GM23338 (cell line): ENCODE measurements at regions not wholly inside any gene's neighbourhood (a gene's known extent, or its start where the extent isn't known, plus 50 kb on each side); places are given as distances from the start of the nearest gene placed in this dataset.

Source experiments
- ATAC-seq: fragments of 200-7000 bp; cut with Tn5 transposase; 3 replicates; pipeline ENCODE4 v1.9.1; 2020
- DNase-seq: peaks from one replicate; pipeline ENCODE4 v3.0.0-alpha.2; 2015; ENCODE audit warnings: low spot score
- H2AFZ ChIP-seq: fragments of 200-600 bp; sonication (generic); 2 replicates; pipeline ENCODE4 v1.8.0; 2016; ENCODE audit warnings: antibody characterized with exemption, mild to moderate bottlenecking, moderate library complexity
- H3F3A ChIP-seq: fragments of 200-600 bp; sonication (generic); replicated peaks from 2 replicates; pipeline ENCODE4 v1.8.0; 2017; ENCODE audit warnings: antibody characterized with exemption, mixed run types, low read depth
- H3K27ac ChIP-seq: fragments of 200-600 bp; sonication (generic); 2 replicates; pipeline ENCODE4 v1.6.1; 2016; ENCODE audit warnings: low read depth
- H3K27me3 ChIP-seq: fragments of 200-600 bp; sonication (generic); 2 replicates; pipeline ENCODE4 v1.8.0; 2016; ENCODE audit warnings: mild to moderate bottlenecking, mixed run types, moderate library complexity; ENCODE audit not compliant: insufficient read depth
- H3K36me3 ChIP-seq: fragments of 200-600 bp; sonication (generic); 2 replicates; pipeline ENCODE4 v1.8.0; 2016; ENCODE audit warnings: mild to moderate bottlenecking; ENCODE audit not compliant: insufficient read depth
- H3K4me1 ChIP-seq: fragments of 200-600 bp; sonication (generic); 2 replicates; pipeline ENCODE4 v1.8.0; 2016; ENCODE audit warnings: mild to moderate bottlenecking, moderate library complexity; ENCODE audit not compliant: insufficient read depth
- H3K4me2 ChIP-seq: fragments of 200-600 bp; sonication (generic); 2 replicates; pipeline ENCODE4 v1.7.1; 2017; ENCODE audit warnings: mixed run types
- H3K4me3 ChIP-seq: fragments of 200-600 bp; sonication (generic); 2 replicates; pipeline ENCODE4 v1.6.1; 2016; ENCODE audit warnings: mixed run types
- H3K79me2 ChIP-seq: fragments of 200-600 bp; sonication (generic); replicated peaks from 2 replicates; pipeline ENCODE4 v1.8.0; 2017; ENCODE audit warnings: mild to moderate bottlenecking; ENCODE audit not compliant: insufficient read depth
- H3K9me2 ChIP-seq: fragments of 200-600 bp; sonication (generic); 2 replicates; pipeline ENCODE4 v1.8.0; 2017; ENCODE audit not compliant: insufficient read depth
- H4K20me1 ChIP-seq: fragments of 200-600 bp; sonication (generic); replicated peaks from 2 replicates; pipeline ENCODE4 v1.8.0; 2017; ENCODE audit warnings: mild to moderate bottlenecking; ENCODE audit not compliant: insufficient read depth
- H3K27ac Mint-ChIP-seq: 2 replicates; pipeline ENCODE4 v1.8.0; 2020; ENCODE audit warnings: inconsistent platforms, mild to moderate bottlenecking, moderate library complexity, mixed read lengths
- H3K27me3 Mint-ChIP-seq: 3 replicates; pipeline ENCODE4 v1.8.0; 2022; ENCODE audit warnings: low read depth, mild to moderate bottlenecking, moderate library complexity, mixed read lengths, inconsistent platforms; ENCODE audit not compliant: insufficient read depth, poor library complexity
- H3K36me3 Mint-ChIP-seq: 3 replicates; pipeline ENCODE4 v1.8.0; 2021; ENCODE audit warnings: low read depth, mild to moderate bottlenecking, inconsistent platforms, moderate library complexity, mixed read lengths
- H3K4me1 Mint-ChIP-seq: 3 replicates; pipeline ENCODE4 v1.8.0; 2020; ENCODE audit warnings: mild to moderate bottlenecking, inconsistent platforms, mixed read lengths
- H3K4me3 Mint-ChIP-seq: 3 replicates; pipeline ENCODE4 v1.8.0; 2021; ENCODE audit warnings: moderate library complexity, mild to moderate bottlenecking, inconsistent platforms, mixed read lengths
- H3K9me3 Mint-ChIP-seq: 3 replicates; pipeline ENCODE4 v1.8.0; 2020; ENCODE audit warnings: moderate library complexity, mild to moderate bottlenecking, inconsistent platforms, mixed read lengths
- CREB1 ChIP-seq: fragments of 250-450 bp; sonication (Bioruptor Pico); IDR thresholded peaks from 2 replicates; pipeline ENCODE4 v1.5.0; 2020; ENCODE audit warnings: low read depth, mild to moderate bottlenecking, moderate library complexity
- EZH2 ChIP-seq: fragments of 200-600 bp; sonication (generic); IDR thresholded peaks from one replicate; pipeline ENCODE4 v1.8.0; 2017; ENCODE audit warnings: antibody characterized with exemption, mild to moderate bottlenecking, low read depth; ENCODE audit not compliant: unreplicated experiment
- EZH2phosphoT487 ChIP-seq: fragments of 200-600 bp; sonication (generic); IDR thresholded peaks from one replicate; pipeline ENCODE4 v1.8.1; 2018; ENCODE audit warnings: antibody characterized with exemption; ENCODE audit not compliant: unreplicated experiment
- JUNB ChIP-seq: IDR thresholded peaks from one replicate; pipeline ENCODE4 v1.6.1; 2016; ENCODE audit warnings: antibody characterized with exemption; ENCODE audit not compliant: unreplicated experiment
- NANOG ChIP-seq: IDR thresholded peaks from 2 replicates; pipeline ENCODE4 v1.6.1; 2016; ENCODE audit warnings: antibody characterized with exemption, borderline replicate concordance
- POLR2AphosphoS5 ChIP-seq: IDR thresholded peaks from 2 replicates; pipeline ENCODE4 v1.6.1; 2016; ENCODE audit warnings: antibody characterized with exemption, low read depth
- STAT1 ChIP-seq: IDR thresholded peaks from one replicate; pipeline ENCODE4 v1.6.1; 2016; ENCODE audit warnings: antibody characterized with exemption; ENCODE audit not compliant: unreplicated experiment
- ZNF114 ChIP-seq: fragments of 250-450 bp; sonication (Bioruptor Pico); IDR thresholded peaks from 2 replicates; pipeline ENCODE4 v1.5.0; 2020; ENCODE audit warnings: mild to moderate bottlenecking, moderate library complexity
- ZNF331 ChIP-seq: fragments of 250-450 bp; sonication (Bioruptor Pico); IDR thresholded peaks from 2 replicates; pipeline ENCODE4 v1.5.0; 2020; ENCODE audit warnings: low read depth, mild to moderate bottlenecking, moderate library complexity
- TF ChIP-seq, protein P1 (sequence below): IDR thresholded peaks from 2 replicates; pipeline ENCODE4 v1.6.1; 2016; ENCODE audit warnings: antibody characterized with exemption
- TF ChIP-seq, protein P2 (sequence below): fragments of 250-450 bp; sonication (Bioruptor Pico); IDR thresholded peaks from 2 replicates; pipeline ENCODE4 v1.5.0; 2020; ENCODE audit warnings: mild to moderate bottlenecking, moderate library complexity
- TF ChIP-seq, protein P3 (sequence below), 2 experiments: fragments of 200-600 bp in 1 of 2; sonication (generic) in 1 of 2; conservative IDR thresholded peaks; 2 replicates each; pipeline versions ENCODE4 v1.5.1 to v1.6.1; 2016 to 2017; ENCODE audit warnings: antibody characterized with exemption in 2 of 2, low read depth in 2 of 2, mild to moderate bottlenecking in 2 of 2, moderate library complexity in 1 of 2
- TF ChIP-seq, protein P4 (sequence below): IDR thresholded peaks from one replicate; pipeline ENCODE4 v1.6.1; 2018; ENCODE audit warnings: antibody characterized with exemption; ENCODE audit not compliant: unreplicated experiment

DNA sequence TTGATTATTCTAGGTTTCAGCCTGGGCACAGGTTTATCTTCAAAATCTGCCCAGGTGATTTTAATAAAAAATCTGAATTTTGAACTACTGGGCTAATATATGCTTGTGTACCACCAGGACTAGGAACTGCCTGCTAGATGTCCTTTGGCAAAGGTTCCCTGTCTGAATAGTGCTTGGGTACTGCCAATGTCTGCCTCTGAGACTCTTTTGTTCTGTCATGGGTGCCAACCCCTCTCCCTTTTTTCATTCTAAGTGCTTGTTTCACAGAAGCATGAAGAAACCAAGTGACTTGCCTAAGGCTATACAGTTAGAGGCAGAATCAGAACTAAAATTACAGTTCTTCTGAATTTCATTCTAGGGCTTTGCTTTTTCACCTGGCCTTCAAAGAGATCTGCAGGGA lies 106.3 kb upstream of the CACHD1 start:
- H3K27me3 Mint-ChIP-seq: peaks cover 5% of the 10 kb centered on the region
- ATAC-seq (no peak), DNase-seq (no peak)
- no peaks in the 10 kb centered on the region for H3K79me2 ChIP-seq
- no peak overlapping the region for H3K4me2 ChIP-seq
- H3K27ac ChIP-seq: no peak overlapping the region
- H3K4me3 ChIP-seq: no peak overlapping the region
- H3K4me1 Mint-ChIP-seq: peaks cover 8% of the 10 kb centered on the region
- H3F3A ChIP-seq: no peaks in the 10 kb centered on the region
- no peaks in the 10 kb centered on the region for H3K36me3 ChIP-seq
- no peaks in the 10 kb centered on the region; the same call in 1 of the 2 replicates for H3K27me3 ChIP-seq
- no peaks in the 10 kb centered on the region for H3K36me3 Mint-ChIP-seq
- H3K9me2 ChIP-seq: no peaks in the 10 kb centered on the region
- H3K4me3 Mint-ChIP-seq: no peak overlapping the region
- no peaks in the 10 kb centered on the region for H4K20me1 ChIP-seq
- no peaks in the 10 kb centered on the region for H3K9me3 Mint-ChIP-seq
- H2AFZ ChIP-seq: no peak overlapping the region; the same call in 1 of the 2 replicates
- H3K4me1 ChIP-seq: peaks cover 10% of the 10 kb centered on the region
- no peak overlapping the region for H3K27ac Mint-ChIP-seq
- no peak for TF ChIP-seq POLR2AphosphoS5
- TF ChIP-seq EZH2phosphoT487: no peak
- TF ChIP-seq, protein P1, sequence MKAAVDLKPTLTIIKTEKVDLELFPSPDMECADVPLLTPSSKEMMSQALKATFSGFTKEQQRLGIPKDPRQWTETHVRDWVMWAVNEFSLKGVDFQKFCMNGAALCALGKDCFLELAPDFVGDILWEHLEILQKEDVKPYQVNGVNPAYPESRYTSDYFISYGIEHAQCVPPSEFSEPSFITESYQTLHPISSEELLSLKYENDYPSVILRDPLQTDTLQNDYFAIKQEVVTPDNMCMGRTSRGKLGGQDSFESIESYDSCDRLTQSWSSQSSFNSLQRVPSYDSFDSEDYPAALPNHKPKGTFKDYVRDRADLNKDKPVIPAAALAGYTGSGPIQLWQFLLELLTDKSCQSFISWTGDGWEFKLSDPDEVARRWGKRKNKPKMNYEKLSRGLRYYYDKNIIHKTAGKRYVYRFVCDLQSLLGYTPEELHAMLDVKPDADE: no peak
- TF ChIP-seq STAT1: no peak
- no peak for TF ChIP-seq EZH2
- no peak for TF ChIP-seq NANOG
- TF ChIP-seq ZNF114 (CRISPR knock-in tag): no peak
- no peak for TF ChIP-seq JUNB
- TF ChIP-seq, protein P2, sequence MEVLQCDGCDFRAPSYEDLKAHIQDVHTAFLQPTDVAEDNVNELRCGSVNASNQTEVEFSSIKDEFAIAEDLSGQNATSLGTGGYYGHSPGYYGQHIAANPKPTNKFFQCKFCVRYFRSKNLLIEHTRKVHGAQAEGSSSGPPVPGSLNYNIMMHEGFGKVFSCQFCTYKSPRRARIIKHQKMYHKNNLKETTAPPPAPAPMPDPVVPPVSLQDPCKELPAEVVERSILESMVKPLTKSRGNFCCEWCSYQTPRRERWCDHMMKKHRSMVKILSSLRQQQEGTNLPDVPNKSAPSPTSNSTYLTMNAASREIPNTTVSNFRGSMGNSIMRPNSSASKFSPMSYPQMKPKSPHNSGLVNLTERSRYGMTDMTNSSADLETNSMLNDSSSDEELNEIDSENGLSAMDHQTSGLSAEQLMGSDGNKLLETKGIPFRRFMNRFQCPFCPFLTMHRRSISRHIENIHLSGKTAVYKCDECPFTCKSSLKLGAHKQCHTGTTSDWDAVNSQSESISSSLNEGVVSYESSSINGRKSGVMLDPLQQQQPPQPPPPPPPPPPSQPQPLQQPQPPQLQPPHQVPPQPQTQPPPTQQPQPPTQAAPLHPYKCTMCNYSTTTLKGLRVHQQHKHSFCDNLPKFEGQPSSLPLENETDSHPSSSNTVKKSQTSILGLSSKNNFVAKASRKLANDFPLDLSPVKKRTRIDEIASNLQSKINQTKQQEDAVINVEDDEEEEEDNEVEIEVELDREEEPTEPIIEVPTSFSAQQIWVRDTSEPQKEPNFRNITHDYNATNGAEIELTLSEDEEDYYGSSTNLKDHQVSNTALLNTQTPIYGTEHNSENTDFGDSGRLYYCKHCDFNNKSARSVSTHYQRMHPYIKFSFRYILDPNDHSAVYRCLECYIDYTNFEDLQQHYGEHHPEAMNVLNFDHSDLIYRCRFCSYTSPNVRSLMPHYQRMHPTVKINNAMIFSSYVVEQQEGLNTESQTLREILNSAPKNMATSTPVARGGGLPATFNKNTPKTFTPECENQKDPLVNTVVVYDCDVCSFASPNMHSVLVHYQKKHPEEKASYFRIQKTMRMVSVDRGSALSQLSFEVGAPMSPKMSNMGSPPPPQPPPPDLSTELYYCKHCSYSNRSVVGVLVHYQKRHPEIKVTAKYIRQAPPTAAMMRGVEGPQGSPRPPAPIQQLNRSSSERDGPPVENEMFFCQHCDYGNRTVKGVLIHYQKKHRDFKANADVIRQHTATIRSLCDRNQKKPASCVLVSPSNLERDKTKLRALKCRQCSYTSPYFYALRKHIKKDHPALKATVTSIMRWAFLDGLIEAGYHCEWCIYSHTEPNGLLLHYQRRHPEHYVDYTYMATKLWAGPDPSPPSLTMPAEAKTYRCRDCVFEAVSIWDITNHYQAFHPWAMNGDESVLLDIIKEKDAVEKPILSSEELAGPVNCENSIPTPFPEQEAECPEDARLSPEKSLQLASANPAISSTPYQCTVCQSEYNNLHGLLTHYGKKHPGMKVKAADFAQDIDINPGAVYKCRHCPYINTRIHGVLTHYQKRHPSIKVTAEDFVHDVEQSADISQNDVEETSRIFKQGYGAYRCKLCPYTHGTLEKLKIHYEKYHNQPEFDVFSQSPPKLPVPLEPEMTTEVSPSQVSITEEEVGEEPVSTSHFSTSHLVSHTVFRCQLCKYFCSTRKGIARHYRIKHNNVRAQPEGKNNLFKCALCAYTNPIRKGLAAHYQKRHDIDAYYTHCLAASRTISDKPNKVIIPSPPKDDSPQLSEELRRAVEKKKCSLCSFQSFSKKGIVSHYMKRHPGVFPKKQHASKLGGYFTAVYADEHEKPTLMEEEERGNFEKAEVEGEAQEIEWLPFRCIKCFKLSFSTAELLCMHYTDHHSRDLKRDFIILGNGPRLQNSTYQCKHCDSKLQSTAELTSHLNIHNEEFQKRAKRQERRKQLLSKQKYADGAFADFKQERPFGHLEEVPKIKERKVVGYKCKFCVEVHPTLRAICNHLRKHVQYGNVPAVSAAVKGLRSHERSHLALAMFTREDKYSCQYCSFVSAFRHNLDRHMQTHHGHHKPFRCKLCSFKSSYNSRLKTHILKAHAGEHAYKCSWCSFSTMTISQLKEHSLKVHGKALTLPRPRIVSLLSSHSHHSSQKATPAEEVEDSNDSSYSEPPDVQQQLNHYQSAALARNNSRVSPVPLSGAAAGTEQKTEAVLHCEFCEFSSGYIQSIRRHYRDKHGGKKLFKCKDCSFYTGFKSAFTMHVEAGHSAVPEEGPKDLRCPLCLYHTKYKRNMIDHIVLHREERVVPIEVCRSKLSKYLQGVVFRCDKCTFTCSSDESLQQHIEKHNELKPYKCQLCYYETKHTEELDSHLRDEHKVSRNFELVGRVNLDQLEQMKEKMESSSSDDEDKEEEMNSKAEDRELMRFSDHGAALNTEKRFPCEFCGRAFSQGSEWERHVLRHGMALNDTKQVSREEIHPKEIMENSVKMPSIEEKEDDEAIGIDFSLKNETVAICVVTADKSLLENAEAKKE (CRISPR knock-in tag): no peak
- TF ChIP-seq, protein P3, sequence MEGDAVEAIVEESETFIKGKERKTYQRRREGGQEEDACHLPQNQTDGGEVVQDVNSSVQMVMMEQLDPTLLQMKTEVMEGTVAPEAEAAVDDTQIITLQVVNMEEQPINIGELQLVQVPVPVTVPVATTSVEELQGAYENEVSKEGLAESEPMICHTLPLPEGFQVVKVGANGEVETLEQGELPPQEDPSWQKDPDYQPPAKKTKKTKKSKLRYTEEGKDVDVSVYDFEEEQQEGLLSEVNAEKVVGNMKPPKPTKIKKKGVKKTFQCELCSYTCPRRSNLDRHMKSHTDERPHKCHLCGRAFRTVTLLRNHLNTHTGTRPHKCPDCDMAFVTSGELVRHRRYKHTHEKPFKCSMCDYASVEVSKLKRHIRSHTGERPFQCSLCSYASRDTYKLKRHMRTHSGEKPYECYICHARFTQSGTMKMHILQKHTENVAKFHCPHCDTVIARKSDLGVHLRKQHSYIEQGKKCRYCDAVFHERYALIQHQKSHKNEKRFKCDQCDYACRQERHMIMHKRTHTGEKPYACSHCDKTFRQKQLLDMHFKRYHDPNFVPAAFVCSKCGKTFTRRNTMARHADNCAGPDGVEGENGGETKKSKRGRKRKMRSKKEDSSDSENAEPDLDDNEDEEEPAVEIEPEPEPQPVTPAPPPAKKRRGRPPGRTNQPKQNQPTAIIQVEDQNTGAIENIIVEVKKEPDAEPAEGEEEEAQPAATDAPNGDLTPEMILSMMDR (conservative IDR thresholded peaks at IDR 0.05; ENCODE audit: low read depth in 2 of 2): no peak
- TF ChIP-seq CREB1 (CRISPR knock-in tag): no peak
- TF ChIP-seq ZNF331: no peak
- TF ChIP-seq, protein P4, sequence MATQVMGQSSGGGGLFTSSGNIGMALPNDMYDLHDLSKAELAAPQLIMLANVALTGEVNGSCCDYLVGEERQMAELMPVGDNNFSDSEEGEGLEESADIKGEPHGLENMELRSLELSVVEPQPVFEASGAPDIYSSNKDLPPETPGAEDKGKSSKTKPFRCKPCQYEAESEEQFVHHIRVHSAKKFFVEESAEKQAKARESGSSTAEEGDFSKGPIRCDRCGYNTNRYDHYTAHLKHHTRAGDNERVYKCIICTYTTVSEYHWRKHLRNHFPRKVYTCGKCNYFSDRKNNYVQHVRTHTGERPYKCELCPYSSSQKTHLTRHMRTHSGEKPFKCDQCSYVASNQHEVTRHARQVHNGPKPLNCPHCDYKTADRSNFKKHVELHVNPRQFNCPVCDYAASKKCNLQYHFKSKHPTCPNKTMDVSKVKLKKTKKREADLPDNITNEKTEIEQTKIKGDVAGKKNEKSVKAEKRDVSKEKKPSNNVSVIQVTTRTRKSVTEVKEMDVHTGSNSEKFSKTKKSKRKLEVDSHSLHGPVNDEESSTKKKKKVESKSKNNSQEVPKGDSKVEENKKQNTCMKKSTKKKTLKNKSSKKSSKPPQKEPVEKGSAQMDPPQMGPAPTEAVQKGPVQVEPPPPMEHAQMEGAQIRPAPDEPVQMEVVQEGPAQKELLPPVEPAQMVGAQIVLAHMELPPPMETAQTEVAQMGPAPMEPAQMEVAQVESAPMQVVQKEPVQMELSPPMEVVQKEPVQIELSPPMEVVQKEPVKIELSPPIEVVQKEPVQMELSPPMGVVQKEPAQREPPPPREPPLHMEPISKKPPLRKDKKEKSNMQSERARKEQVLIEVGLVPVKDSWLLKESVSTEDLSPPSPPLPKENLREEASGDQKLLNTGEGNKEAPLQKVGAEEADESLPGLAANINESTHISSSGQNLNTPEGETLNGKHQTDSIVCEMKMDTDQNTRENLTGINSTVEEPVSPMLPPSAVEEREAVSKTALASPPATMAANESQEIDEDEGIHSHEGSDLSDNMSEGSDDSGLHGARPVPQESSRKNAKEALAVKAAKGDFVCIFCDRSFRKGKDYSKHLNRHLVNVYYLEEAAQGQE: no peak
